Esophagus squamous epithelium (tissue), 5 donors: ENCODE measurements at regions not wholly inside any gene's neighbourhood (a gene's known extent, or its start where the extent isn't known, plus 50 kb on each side); places are given as distances from the start of the nearest gene placed in this dataset.

Experiments
- DNase-seq: peaks from one replicate; lab custom pipeline; 2025; lab: John Stamatoyannopoulos, UW
- H3K27ac ChIP-seq, 4 donors: fragments of 200-600 bp; sonication (generic); one replicate each; pipeline ENCODE4 v1.5.1; 2016 to 2019; ENCODE audit warnings: mild to moderate bottlenecking in 1 of 4
- H3K27me3 ChIP-seq, 4 donors: fragments of 200-600 bp; sonication (generic); 1 replicate in 3 of 4; 2 replicates in 1 of 4; pipeline versions ENCODE4 v1.5.1 to v1.6.0; 2017 to 2021; ENCODE audit warnings: antibody characterized with exemption in 1 of 4
- H3K36me3 ChIP-seq, 3 donors: fragments of 200-600 bp; sonication (generic); one replicate each; pipeline ENCODE4 v1.5.1; 2016 to 2019
- H3K4me1 ChIP-seq, 3 donors: fragments of 200-600 bp; sonication (generic); one replicate each; pipeline ENCODE4 v1.5.1; 2017 to 2019
- H3K4me3 ChIP-seq, 4 donors: fragments of 200-600 bp; sonication (generic); 1 replicate in 3 of 4; 2 replicates in 1 of 4; pipeline ENCODE4 v1.5.1; 2016 to 2019; ENCODE audit warnings: mild to moderate bottlenecking in 2 of 4, moderate library complexity in 1 of 4
- H3K9me3 ChIP-seq, 3 donors: fragments of 200-600 bp; sonication (generic); one replicate each; pipeline ENCODE4 v1.5.1; 2016 to 2019
- CTCF ChIP-seq, 6 experiments: fragments of 450-650 bp in 4 of 6; fragments of 200-600 bp in 2 of 6; sonication (generic) in 2 of 6; IDR thresholded peaks; one replicate each; pipeline ENCODE4 v1.5.1; 2016 to 2019; ENCODE audit warnings: antibody characterized with exemption in 6 of 6, mild to moderate bottlenecking in 4 of 6, moderate library complexity in 4 of 6
- POLR2A ChIP-seq, 4 donors: fragments of 450-650 bp; IDR thresholded peaks; one replicate each; pipeline ENCODE4 v1.6.1; 2017; ENCODE audit warnings: antibody characterized with exemption in 4 of 4, mild to moderate bottlenecking in 4 of 4, moderate library complexity in 3 of 4
- WGBS, 2 donors: methylation state at CpG; one replicate each; pipeline ENCODE4 v1.1.5; 2018; 5-methylcytosine and 5-hydroxymethylcytosine counted together
- intact Hi-C: fragments of 100-400 bp; cut with DNase I; formaldehyde crosslinking; loops from one replicate; pipeline ENCODE4 v1.15.0; 2022
- donor health status: DM: yes; HTN: yes; CAD: no.

GRCh38 chr1:222021129-222021528 lies 279.2 kb upstream of the DUSP10 start:
- intact Hi-C loops, result no loop called here
- TF ChIP-seq CTCF (IDR thresholded peaks at IDR 0.05) (no peak), POLR2A (IDR thresholded peaks at IDR 0.05) (no peak)
- Histone ChIP-seq H3K27me3 (no peaks in the 10 kb centered on the region), H3K4me1 (no peaks in the 10 kb centered on the region), H3K36me3 (no peaks in the 10 kb centered on the region), H3K4me3 (no peak overlapping the region), H3K9me3 (no peaks in the 10 kb centered on the region), H3K27ac (no peak overlapping the region)
- WGBS, 2 donors, result 59 to 70% methylated on average over 4 to 5 of the region's 5 CpGs
- no peak for DNase-seq

GRCh38 chr1:222020553-222020952 lies 278.7 kb upstream of the DUSP10 start:
- no peak for TF ChIP-seq CTCF (IDR thresholded peaks at IDR 0.05)
- TF ChIP-seq POLR2A (IDR thresholded peaks at IDR 0.05), result no peak
- Histone ChIP-seq H3K27me3 (no peaks in the 10 kb centered on the region), H3K9me3 (no peaks in the 10 kb centered on the region), H3K4me1 (no peaks in the 10 kb centered on the region), H3K27ac (no peak overlapping the region), H3K36me3 (no peaks in the 10 kb centered on the region), H3K4me3 (no peak overlapping the region)
- no peak for DNase-seq
- intact Hi-C loops, result no loop called here

- H3K36me3 ChIP-seq, result no peaks in the 10 kb centered on the region
- no peak for DNase-seq
- H3K27me3 ChIP-seq, result no peaks in the 10 kb centered on the region
- no peak overlapping the region for H3K27ac ChIP-seq
- WGBS, 2 donors, result 52 to 66% methylated on average over 3 of the region's 3 CpGs
- intact Hi-C loops, result no loop called here
- no peaks in the 10 kb centered on the region for H3K9me3 ChIP-seq
- TF ChIP-seq CTCF (IDR thresholded peaks at IDR 0.05) (no peak), POLR2A (IDR thresholded peaks at IDR 0.05) (no peak)
- no peak overlapping the region for H3K4me3 ChIP-seq
- no peaks in the 10 kb centered on the region for H3K4me1 ChIP-seq
These were observed 277.1 kb upstream of the DUSP10 start for GRCh38 chr1:222019029-222019428.

GRCh38 chr1:222018041-222018440 lies 276.2 kb upstream of the DUSP10 start:
- DNase-seq, result no peak
- no peak overlapping the region for H3K27ac ChIP-seq
- intact Hi-C loops, result no loop called here
- no peaks in the 10 kb centered on the region for H3K9me3 ChIP-seq
- H3K4me3 ChIP-seq, result no peak overlapping the region
- no peaks in the 10 kb centered on the region for H3K27me3 ChIP-seq
- TF ChIP-seq POLR2A (IDR thresholded peaks at IDR 0.05) (no peak), CTCF (IDR thresholded peaks at IDR 0.05) (no peak)
- no peaks in the 10 kb centered on the region for H3K4me1 ChIP-seq
- no peaks in the 10 kb centered on the region for H3K36me3 ChIP-seq
- WGBS, 2 donors, result 71 to 84% methylated on average over 3 of the region's 3 CpGs

- no peak for DNase-seq
- no peaks in the 10 kb centered on the region for H3K9me3 ChIP-seq
- H3K4me3 ChIP-seq, result no peak overlapping the region
- TF ChIP-seq POLR2A (IDR thresholded peaks at IDR 0.05), result no peak
- TF ChIP-seq CTCF (IDR thresholded peaks at IDR 0.05), result no peak
- intact Hi-C loops, result no loop called here
- no peaks in the 10 kb centered on the region for H3K27me3 ChIP-seq
- no peaks in the 10 kb centered on the region for H3K4me1 ChIP-seq
- no peak overlapping the region for H3K27ac ChIP-seq
- no peaks in the 10 kb centered on the region for H3K36me3 ChIP-seq
- 81 to 82% methylated on average over 3 of the region's 3 CpGs for WGBS, 2 donors
These were observed 273.8 kb upstream of the DUSP10 start for GRCh38 chr1:222015686-222016085.
